ENCODE measurements at regions not wholly inside any gene's neighbourhood (a gene's known extent, or its start where the extent isn't known, plus 50 kb on each side); places are given as distances from the start of the nearest gene placed in this dataset.

- TF ChIP-seq MEIS1 (CRISPR knock-in tag; IDR thresholded peaks at IDR 0.05; ENCODE audit: borderline replicate concordance) (no peak), ZNF639 (tag by site-specific recombination; IDR thresholded peaks at IDR 0.05) (no peak)
Measured at GRCh38 chr2:187264612-187265011, 183.4 kb downstream of the CALCRL start.

Data from HEK293 (cell line).